GM21423 (cell line): ENCODE measurements at regions not wholly inside any gene's neighbourhood (a gene's known extent, or its start where the extent isn't known, plus 50 kb on each side); places are given as distances from the start of the nearest gene placed in this dataset.
"Not testable (repeated sequence)": the region's sequence is repeated elsewhere in the genome, so short reads cannot be mapped to it uniquely, and the experiment has no call there.

Experiments
- ATAC-seq: cut with Tn5 transposase; IDR thresholded peaks from one replicate; pipeline ENCODE4 v1.9.1; 2021; ENCODE audit warnings: mild to moderate bottlenecking, moderate library complexity; ENCODE audit not compliant: unreplicated experiment

DNA sequence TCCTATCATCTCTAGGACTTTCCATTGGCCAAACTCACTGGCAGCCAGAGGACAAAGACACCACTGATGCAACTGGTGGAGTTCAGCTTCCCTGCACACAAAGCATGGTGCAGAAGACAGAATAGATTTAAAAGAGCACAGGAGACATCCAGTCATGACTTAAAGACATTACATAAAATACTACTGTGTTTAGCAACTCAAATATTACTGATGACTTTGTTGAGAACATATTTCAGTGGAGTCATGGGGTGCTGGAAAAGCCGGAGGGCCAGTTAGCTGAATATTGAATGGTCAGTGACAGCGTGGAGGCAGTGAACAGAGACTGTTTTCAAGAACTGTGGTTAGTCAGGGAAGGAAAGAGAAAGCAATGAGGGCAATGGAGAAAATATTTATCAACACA, 296.3 kb upstream of the NRP1 start:
- ATAC-seq = no peak

DNA sequence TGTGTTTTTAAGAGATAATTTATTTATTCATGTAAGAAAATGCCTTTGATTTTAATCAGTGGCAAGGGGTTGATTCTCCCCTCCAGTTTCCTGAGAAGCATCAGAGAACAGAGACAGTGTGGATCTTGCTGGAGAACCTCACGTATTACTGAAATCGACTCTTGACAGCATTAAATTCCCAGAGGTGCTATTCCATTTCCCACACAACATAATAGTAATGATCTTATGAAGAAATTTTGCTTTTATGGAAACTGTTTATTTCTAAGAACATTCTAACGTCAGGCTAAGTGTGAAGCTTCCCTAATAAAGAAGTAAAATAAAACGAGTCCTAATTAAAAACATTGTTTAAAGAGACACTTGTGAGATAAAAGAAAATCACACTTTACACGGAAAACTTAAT, 293.1 kb upstream of the NRP1 start:
- ATAC-seq = no peak

DNA sequence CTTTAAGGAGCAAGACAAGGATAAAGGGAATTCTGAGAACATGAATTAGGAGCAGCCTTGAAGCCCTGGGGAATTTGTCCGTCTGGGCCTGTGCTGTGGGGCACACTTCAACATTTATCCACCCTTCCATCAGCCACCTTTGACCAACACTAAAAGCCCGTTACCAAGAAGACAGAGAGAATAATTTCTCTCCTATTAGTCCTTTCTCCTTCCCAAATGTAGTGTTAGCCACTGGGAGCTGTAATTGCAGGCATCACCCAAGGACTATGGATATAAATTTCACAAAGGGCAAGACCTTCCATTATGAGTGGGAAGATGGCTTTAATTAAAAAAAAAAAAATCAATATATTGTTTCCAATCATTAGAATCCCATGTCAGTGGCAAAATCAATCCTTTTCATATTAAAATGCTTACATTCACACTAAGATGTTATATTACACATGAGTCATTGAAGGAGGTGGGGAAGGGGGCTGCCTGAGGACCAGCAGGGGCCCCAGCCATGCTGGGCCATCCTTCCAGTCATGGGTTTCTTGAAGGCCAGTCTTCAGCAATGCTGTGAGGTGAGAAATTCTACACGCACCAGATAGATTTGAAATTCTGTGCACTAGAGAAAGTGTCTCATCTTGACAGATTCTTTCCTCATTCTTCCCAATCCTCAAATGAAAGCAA, 292.5 kb upstream of the NRP1 start:
- ATAC-seq = no peak

DNA sequence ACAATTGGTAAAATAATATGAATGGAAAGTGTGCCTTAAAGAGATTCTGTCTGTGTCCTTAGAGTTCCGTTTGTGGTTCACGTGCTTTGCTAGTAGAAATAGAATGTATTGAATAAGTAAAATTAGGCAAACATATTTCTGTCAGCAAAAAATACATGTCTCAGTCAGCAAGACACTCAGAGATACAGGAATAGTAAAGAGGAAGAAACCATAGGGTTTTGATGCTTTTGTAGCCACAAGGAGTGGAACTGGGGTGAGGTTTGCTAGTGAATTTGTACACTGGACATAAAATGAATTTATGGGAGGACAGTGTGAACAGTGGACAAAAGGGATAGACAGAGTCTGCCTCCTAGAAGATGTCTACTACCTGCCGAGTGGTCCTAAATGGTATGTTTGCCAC, 289.2 kb upstream of the NRP1 start:
- no peak for ATAC-seq

DNA sequence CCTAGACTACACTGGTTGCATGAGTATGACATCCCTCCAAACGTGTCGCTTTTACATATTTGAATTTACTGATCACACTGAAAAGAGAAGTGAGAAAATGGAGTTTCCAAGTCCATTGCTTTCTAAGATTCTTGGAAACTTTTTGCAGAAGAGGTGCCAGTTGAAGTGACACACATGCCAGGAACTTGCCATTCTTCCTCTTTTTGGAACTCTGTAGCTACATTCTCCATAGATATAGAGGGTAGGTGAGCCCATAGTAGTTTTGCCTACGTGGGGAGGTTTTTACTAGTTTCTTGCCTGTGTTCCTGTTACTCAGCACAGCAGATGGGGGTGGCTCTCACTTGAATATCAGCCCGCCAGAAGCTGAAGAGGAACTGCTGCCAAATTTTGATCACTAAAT, 286.6 kb upstream of the NRP1 start:
- ATAC-seq = no peak

DNA sequence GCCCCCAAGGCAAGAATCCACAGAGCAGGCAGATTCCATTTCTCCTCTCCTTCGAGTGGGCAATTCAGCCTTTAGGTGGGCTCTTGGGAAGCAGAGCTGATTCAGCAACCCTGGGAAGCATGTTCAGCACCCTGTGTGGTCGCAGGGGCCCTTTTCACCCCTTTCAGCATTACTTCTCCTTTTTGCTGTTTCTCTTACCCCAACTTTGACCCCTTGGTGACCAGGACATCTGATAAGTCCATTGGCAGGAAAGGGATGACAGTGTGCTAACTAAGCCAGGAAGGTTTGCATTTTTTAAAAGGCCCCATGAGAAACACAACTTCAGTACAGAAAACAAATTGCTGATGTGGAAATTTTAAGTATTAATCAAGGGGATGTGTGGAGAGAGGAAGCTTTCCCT, 283.7 kb upstream of the NRP1 start:
- ATAC-seq = no peak

DNA sequence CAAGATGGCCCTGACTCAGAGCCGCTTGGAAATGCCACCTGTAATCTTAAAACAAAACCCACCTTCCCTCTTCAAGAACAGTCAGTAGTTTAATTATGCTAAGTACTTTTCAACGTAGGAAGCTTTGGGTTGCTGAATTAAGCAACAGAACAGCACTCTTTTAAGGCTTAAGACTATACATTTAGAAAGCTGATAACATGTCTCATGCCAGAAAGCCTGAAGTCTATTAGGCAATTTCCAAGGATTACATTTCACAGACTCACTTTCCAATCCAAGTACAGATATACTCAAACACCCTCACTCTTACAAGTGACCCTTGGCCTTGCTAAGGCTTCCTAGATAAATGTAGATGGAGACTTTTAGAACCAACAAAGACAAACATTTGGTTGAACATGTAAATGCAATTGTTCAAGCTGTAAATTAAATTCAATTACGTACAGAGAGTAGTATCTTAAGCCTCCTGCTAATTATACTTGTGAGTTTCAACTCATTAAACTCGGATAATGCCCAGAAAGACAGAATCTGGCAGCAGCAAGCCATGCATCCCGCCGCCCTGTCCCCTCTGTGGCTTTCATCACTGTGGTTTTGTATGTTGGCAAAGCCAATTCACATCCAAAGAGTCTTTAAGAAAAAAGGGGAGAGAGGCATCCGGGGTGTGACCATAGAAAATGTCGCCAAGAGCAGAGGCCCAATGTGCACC, 283.1 kb upstream of the NRP1 start:
- ATAC-seq = no peak

DNA sequence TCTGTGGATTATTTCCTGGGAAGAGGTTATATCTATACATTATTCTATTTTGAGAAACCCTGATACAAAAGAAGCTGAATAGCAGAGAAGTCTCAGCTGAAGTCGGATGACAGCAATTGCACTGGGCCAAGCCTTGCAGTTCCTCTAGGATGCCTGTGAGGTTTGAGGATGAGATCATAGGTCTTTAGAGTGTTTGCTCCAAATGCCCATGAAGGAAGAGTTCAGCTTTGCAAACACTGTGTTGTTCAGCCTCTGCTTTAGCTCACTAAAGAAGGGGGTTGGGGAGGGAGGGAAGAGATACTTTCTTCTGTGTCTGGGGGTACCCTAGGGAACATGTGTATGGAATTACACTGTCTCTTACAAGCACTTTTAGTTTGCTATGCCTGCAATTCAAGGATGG, 282.5 kb upstream of the NRP1 start:
- ATAC-seq = no peak

DNA sequence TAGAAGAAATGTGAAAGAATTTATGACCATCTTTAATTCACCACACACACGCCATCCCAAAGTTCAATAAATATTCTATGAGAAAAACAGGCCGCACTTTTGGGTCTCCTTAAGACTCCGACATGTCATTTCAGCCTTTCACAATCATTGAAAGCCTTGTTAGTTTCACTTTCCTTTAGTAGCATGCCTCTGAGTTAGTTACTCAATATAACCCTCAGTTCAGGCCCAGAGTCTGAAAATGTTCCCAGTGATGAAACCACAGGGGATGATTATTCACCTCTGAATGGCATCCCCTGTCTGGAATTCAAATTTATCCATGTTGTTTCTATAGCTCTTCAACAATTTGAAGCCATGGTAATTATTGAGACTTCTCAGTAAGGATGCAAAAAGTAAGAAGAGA, 278.1 kb upstream of the NRP1 start:
- no peak for ATAC-seq

DNA sequence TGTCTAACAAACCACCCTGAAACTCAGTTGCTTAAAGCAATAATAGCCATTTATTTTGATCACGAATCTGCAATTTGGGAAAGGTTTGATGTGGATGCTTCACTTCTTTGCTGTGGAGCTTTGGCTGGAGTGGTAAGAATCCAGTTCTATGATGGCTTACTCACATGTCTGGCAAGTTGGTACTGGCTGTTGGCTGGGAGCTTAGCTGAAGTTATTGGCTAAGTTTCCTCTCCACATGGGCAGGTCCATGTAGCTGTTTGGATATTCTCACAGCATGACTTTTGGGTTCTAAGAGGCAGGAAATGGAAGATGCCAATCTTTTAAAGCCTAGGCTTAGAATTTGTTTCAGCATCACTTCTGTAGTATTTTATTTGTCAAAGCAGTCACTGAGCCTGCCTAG, 277.6 kb upstream of the NRP1 start:
- ATAC-seq = no peak

DNA sequence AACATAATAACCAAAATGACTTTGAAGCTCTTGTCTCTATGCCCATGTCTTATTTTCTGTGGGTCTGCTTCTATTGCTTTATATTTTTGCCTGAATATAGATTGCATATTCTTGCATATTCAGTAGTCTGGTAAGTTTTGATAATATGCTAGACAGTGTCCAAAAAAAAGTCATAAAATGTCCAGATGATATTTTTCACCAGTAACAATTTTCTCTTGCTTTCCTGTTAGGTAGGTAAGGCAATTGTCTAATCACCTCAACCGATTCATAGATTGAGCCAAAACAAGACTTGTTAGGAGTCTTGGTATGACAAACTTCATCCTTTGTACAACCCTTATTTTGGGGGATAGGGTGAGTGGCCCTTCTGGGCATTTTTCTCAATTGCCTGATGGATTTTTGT, 277.0 kb upstream of the NRP1 start:
- no peak for ATAC-seq

DNA sequence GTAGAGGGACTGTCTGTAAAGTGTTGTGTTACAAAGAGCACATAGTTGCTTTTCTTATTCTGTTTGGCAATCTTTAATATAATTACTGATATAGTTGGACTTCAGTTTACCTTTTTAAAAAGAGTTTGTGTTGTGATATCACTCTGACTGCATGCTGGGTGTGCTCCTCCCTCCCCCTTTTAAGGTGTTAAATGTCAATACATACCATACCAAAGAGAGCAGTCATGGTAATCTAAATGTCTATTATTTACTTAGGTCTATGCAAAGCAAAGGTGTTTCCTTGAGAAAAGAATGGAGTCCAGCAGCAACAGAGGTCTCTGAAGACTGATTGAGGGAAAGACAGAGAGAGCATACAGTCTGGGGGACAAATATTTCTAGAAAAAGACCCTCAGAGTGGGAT, 275.1 kb upstream of the NRP1 start:
- ATAC-seq = no peak

DNA sequence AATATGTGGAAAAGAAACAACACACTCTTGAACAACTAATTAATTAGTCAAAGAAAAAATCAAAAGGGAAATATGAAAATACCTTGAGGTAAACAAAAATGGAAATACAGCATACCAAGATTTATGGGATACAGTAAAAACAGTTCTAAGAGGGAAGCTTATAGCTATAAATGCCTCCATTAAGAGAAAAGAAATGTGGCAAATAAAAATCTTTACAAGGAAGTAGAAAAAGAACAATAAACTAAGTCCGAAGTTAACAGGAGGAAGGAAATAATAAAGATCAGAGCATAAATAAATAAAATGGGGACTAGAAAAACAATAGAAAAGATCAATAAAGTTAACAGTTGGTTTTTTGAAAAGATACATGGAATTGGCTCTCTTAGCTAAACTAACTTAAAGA, 267.8 kb upstream of the NRP1 start:
- no peak for ATAC-seq

DNA sequence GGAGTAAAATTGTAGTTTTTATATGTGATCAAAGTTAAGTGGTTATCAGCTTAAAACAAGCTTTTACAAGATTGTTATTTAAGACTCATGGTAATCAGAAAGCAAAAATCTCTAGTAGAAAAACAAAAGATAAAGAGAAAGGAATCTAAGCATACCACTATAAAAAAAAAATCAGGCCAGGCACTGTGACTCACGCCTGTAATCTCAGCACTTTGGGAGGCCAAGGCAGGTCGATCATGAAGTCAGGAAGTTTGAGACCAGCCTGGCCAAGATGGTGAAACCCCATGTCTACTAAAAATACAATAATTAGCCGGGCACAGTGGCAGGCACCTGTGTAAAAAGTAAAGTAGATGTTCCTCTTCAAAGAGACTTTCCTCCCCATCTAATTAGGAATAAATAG, 265.9 kb upstream of the NRP1 start:
- no peak for ATAC-seq

DNA sequence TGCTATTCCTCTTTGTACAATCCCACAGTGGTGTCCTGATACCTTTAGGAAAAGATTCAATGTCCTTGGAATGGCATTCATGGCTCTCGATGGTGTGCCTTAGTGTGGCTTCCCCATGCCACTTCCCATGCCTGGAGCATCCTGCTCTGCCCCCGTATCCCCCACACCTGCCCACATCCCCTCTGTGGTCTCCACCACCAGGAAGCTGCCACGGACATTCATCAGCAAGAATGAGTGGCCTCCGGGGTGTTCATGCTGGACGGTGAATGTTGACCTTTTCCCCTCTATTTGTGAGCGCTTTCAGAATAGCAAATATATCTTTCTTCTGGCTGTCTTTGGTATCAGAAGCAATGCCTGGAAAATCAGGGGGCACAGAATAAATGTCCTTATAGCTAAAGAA, 262.0 kb upstream of the NRP1 start:
- ATAC-seq = no peak

DNA sequence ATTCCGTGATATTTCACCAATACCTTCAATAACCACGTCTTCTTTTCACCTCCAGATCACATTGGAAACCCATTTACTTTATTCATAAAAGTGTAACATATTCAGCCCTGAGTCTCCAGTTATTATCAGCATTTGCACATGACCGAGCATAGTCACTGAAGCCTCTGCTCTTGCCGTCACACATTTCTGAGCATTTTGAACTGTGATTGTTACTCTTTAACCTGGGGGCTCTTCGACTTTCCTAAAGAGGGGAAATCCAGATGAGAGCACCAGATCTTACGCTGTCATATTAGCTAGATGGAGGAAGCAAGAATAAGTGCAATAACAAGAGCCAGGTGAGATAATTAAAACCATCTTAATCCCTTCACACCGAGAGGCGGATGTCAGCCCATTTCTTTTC, 260.0 kb upstream of the NRP1 start:
- no peak for ATAC-seq

DNA sequence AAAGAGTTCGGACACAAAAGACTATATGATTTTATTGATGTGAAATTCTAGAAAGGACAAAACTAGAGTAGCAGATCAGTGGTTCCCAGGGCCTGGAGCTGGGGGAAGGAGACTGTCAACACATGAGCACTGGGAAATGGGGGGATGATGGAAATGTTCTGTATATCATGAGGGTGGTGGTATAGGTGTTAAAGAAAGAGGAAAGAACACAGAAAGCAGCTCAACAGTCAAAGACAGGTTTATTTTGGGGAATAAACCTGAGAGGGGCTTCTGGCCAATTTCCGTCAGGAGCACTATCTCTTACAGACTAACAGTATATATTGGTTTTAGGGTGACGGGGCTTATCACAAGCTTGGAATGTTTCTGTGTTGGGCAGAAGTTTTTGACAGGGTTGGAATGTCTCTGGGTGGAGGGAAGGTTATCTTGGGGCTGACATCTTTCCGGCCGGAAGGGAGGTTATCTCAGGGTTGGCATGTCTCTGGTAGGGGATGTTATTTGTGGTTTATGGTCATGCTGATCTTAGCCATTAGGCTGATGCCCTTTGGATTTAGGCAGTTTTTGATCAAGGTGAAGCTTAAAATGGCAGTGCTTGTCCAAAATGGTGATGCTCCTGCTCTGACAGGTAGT, 254.6 kb upstream of the NRP1 start:
- no peak for ATAC-seq

DNA sequence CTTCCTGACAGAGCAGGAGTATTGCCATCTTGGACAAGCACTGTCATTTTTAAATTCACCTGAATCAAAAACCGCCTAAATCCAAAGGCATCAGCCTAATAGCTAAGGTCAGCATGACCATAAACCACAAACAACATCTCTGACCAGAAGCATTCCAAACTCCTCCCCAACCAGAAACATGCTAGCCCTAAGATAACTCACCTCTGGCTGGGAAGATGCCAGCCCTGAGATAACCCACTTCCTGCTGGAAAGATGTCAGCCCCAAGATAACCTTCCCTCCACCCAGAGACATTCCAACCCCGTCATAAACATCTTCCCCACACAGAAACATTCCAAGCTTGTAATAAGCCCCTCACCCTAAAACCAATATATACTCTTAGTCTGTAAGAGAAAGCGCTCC, 250.1 kb upstream of the NRP1 start:
- not testable (repeated sequence) for ATAC-seq

DNA sequence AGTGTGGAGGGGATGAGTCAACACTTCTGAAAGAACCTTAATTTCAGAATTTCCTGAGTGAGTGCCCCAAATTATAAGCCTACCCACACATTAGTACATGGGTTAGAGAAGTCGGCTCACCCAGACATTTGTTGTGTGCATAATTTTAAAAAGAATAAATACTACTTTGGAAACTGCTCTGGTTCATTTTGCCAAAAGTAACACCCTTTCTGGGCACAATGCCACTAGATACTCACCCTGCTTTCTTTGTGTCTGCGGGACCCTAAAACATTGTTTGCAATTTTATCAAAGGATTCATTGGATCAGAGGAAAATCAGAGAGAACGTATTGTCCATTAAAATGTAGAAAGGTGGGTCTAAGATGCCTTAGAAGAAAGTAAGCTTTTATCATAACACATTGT, 245.5 kb upstream of the NRP1 start:
- no peak for ATAC-seq

DNA sequence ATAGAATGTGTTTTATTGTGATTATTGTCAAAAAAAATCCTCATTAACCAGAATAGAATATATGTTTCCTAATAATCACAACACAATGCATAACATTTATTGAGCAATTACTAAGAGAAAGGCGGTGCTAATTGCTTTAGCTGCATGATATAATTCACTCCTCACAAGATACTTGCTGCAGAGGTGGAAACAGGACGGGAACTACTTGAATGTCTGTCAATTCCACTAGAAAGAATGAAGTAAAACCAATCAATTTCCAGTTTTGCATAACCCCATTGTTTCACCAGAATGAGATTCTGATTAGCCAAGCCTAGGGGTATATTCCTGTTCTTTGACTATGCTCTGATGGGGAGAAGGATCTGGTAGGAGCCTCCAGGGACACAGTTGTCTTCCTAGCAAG, 239.1 kb upstream of the NRP1 start:
- no peak for ATAC-seq

DNA sequence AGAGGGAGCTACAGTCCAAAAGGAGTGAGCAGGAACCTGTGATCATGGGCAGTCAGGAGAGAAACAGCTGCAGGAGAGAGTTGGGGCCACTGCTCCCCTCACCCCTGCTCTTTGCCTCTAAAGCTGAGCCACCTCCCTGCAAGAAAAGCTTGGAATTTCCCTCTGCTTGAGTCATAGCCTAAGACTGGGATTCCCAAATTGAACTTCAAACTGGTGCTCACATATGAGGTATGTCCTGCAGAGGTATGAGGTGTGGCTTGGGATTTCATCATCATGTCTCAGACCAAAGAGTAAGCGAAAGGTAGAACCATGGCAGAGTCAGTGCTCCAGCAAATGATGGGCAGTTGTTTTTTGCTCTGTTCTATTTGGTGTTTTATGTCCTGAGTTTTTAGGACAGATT, 237.1 kb upstream of the NRP1 start:
- ATAC-seq = no peak

DNA sequence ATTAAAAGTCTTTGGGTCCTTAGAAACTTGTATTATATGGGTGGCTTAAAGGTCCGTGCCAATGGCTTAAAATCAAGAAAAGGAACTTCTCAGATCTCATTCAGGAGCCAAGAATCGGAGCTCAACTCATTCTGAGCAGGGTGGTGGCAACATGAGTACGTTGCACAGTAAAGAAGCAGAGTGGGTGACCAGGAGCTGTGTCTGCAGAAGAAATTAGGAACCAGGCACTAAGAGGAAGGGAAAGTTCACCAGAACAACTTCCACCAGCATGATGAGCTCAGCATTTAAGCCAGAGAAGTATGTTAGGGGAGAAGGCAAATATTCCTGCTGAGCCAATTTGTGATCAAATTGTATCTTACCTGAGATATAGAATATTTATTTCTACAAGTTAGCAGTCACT, 236.0 kb upstream of the NRP1 start:
- no peak for ATAC-seq

DNA sequence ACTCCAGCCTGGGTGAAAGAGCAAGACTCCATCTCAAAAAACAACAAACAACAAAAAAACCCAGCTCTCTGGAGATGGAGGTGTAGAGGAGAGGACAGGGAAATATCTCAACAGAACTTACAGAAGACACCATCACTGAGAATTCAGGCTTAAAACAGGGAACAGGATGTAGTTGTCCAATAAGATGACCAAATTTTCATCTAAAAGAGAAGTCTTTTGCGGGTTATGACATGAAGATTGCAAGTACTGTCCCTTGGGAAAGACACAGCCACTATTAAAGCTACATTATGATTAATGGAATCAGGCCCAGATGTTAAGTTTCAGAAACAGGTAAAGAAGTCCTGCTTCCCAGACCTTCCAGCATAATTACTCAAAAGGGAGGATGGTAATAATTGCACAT, 235.2 kb upstream of the NRP1 start:
- ATAC-seq = no peak
